GM23248 (cell line): ENCODE measurements at regions not wholly inside any gene's neighbourhood (a gene's known extent, or its start where the extent isn't known, plus 50 kb on each side); places are given as distances from the start of the nearest gene placed in this dataset.

Experiments used
- DNase-seq: peaks from one replicate; pipeline ENCODE4 v3.0.0-alpha.2; 2015
- H2AFZ ChIP-seq: fragments of 200-600 bp; sonication (generic); 2 replicates; pipeline ENCODE4 v1.6.1; 2016; ENCODE audit warnings: antibody characterized with exemption
- H3F3A ChIP-seq: fragments of 200-600 bp; sonication (generic); 2 replicates; pipeline ENCODE4 v1.6.1; 2016; ENCODE audit warnings: mild to moderate bottlenecking, antibody characterized with exemption, mixed run types; ENCODE audit not compliant: insufficient read depth
- H3K27ac ChIP-seq: fragments of 200-600 bp; sonication (generic); 2 replicates; pipeline ENCODE4 v1.5.1; 2016; ENCODE audit warnings: mild to moderate bottlenecking
- H3K27me3 ChIP-seq: fragments of 200-600 bp; sonication (generic); replicated peaks from 2 replicates; pipeline ENCODE4 v1.6.1; 2016; ENCODE audit warnings: mild to moderate bottlenecking; ENCODE audit not compliant: insufficient read depth
- H3K36me3 ChIP-seq: fragments of 200-600 bp; sonication (generic); 2 replicates; pipeline ENCODE4 v1.6.1; 2016; ENCODE audit warnings: low read depth, mild to moderate bottlenecking
- H3K4me1 ChIP-seq: fragments of 200-600 bp; sonication (generic); 2 replicates; pipeline ENCODE4 v1.6.1; 2016; ENCODE audit warnings: mild to moderate bottlenecking; ENCODE audit not compliant: insufficient read depth
- H3K4me2 ChIP-seq: fragments of 200-600 bp; sonication (generic); one replicate; pipeline ENCODE4 v1.6.1; 2016; ENCODE audit warnings: mild to moderate bottlenecking; ENCODE audit not compliant: unreplicated experiment
- H3K4me3 ChIP-seq: fragments of 200-600 bp; sonication (generic); 2 replicates; pipeline ENCODE4 v1.5.1; 2016; ENCODE audit warnings: mild to moderate bottlenecking
- H3K79me2 ChIP-seq: fragments of 200-600 bp; sonication (generic); 2 replicates; pipeline ENCODE4 v1.6.1; 2016; ENCODE audit warnings: mild to moderate bottlenecking; ENCODE audit not compliant: insufficient read depth
- H3K9ac ChIP-seq: fragments of 200-600 bp; sonication (generic); 2 replicates; pipeline ENCODE4 v1.6.1; 2016; ENCODE audit warnings: mild to moderate bottlenecking
- H3K9me2 ChIP-seq: fragments of 200-600 bp; sonication (generic); 2 replicates; pipeline ENCODE4 v1.6.1; 2016; ENCODE audit warnings: mixed run types, mild to moderate bottlenecking, moderate library complexity; ENCODE audit not compliant: insufficient read depth
- H3K9me3 ChIP-seq: fragments of 200-600 bp; sonication (generic); one replicate; pipeline ENCODE4 v1.6.1; 2017; ENCODE audit warnings: low read depth
- H4K20me1 ChIP-seq: fragments of 200-600 bp; sonication (generic); 2 replicates; pipeline ENCODE4 v1.6.0; 2016; ENCODE audit not compliant: insufficient read depth
- EZH2 ChIP-seq: fragments of 200-600 bp; sonication (generic); IDR thresholded peaks from 2 replicates; pipeline ENCODE4 v1.6.1; 2018; ENCODE audit warnings: antibody characterized with exemption, mild to moderate bottlenecking; ENCODE audit not compliant: insufficient read depth, poor library complexity, severe bottlenecking
- EZH2phosphoT487 ChIP-seq: fragments of 200-600 bp; sonication (generic); IDR thresholded peaks from 2 replicates; pipeline ENCODE4 v1.6.1; 2018; ENCODE audit warnings: antibody characterized with exemption, moderate library complexity, mild to moderate bottlenecking, low read depth; ENCODE audit not compliant: insufficient read depth
- WGBS, 2 experiments: methylation state at CpG; one replicate each; pipeline ENCODE4 v1.1.6; 2015 to 2017; ENCODE audit warnings: low lambda C conversion rate in 2 of 2, low coverage in 1 of 2; ENCODE audit errors: missing lambda C conversion rate in 2 of 2; 5-methylcytosine and 5-hydroxymethylcytosine counted together
- in situ Hi-C: fragments of 300-500 bp; cut with MboI; formaldehyde crosslinking; loops from 2 replicates; pipeline ENCODE4 v1.15.0; 2020

DNA sequence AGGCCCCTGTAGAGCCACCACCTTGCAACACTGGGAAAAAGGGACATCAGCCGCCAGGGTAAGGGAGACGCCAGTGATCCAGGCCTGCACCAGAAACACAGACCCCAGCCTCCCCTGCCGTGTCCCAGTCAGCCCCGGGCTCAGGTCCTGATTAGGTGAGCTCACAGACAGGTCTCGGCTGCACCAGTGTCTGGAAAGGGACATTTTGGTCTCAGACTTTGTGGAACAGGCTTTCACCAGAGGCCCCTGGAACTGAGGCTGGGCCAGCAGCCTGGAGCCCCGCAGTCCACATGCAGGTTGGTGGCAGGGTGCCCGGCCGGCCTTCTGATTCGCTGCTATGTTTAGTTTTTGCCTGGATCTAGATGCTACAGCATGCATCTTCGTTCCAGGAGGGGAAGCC, 369.0 kb upstream of the IRX4 start:
- 43 to 45% methylated on average over 9 to 10 of the region's 10 CpGs for WGBS, 2 experiments
- Histone ChIP-seq H2AFZ (no peak overlapping the region), H3K9me2 (no peaks in the 10 kb centered on the region), H3K4me3 (no peak overlapping the region), H3K36me3 (no peaks in the 10 kb centered on the region), H3K4me2 (no peak overlapping the region), H3F3A (no peaks in the 10 kb centered on the region), H3K9ac (no peak overlapping the region), H3K27me3 (no peaks in the 10 kb centered on the region), H3K27ac (no peak overlapping the region), H3K9me3 (no peaks in the 10 kb centered on the region), H4K20me1 (no peaks in the 10 kb centered on the region), H3K79me2 (no peaks in the 10 kb centered on the region), H3K4me1 (no peaks in the 10 kb centered on the region)
- no peak for DNase-seq
- in situ Hi-C loops: no loop called here
- TF ChIP-seq EZH2 (no peak), EZH2phosphoT487 (no peak)

GRCh38 chr5:2251298-2251697, 368.6 kb upstream of the IRX4 start:
- H3K9me3 ChIP-seq: no peaks in the 10 kb centered on the region
- H4K20me1 ChIP-seq: no peaks in the 10 kb centered on the region
- H3F3A ChIP-seq: no peaks in the 10 kb centered on the region
- H3K9me2 ChIP-seq: no peaks in the 10 kb centered on the region
- no peaks in the 10 kb centered on the region for H3K4me1 ChIP-seq
- H2AFZ ChIP-seq: no peak overlapping the region
- no peak overlapping the region for H3K9ac ChIP-seq
- in situ Hi-C loops: no loop called here
- TF ChIP-seq EZH2phosphoT487 (no peak), EZH2 (no peak)
- H3K4me3 ChIP-seq: no peak overlapping the region
- H3K27me3 ChIP-seq: no peaks in the 10 kb centered on the region
- no peaks in the 10 kb centered on the region for H3K79me2 ChIP-seq
- no peak overlapping the region for H3K27ac ChIP-seq
- no peak for DNase-seq
- WGBS, 2 experiments: 18 to 27% methylated on average over 6 to 7 of the region's 7 CpGs
- no peak overlapping the region for H3K4me2 ChIP-seq
- no peaks in the 10 kb centered on the region for H3K36me3 ChIP-seq

DNA sequence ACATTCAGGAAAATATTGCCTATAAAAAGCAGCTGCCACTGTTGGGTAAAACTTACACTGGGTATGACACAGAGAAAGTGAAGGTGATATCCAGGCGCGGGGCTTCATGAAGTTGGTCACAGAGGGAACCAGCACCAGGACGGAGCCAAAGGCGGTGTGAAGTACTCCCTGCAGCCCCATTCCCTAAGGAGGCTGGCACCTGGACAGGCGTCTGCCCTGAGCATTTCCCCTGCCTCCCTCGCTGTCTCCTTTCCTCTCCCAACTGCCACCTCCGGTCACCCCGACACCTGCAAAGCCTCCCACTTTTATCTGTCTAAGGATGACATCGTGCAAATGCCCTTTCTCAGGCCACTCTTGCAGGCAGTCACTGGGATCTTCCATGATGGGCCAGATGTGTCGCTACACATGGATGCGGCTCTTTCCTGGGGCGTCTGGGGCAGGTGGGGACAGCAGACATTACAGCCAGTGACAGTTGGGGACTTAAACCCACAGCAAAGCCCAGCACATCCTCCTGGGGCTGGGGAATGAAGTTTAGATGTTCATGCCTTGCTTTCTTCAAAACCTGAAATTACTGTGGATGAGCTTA, 367.7 kb upstream of the IRX4 start:
- Histone ChIP-seq H3K27me3 (no peaks in the 10 kb centered on the region), H3K36me3 (no peaks in the 10 kb centered on the region), H3K9me2 (no peaks in the 10 kb centered on the region), H3K9ac (no peak overlapping the region), H2AFZ (no peak overlapping the region), H3K4me3 (no peak overlapping the region), H3K9me3 (no peaks in the 10 kb centered on the region), H3K79me2 (no peaks in the 10 kb centered on the region), H3K4me1 (no peaks in the 10 kb centered on the region), H3K27ac (no peak overlapping the region), H4K20me1 (no peaks in the 10 kb centered on the region), H3K4me2 (no peak overlapping the region), H3F3A (no peaks in the 10 kb centered on the region)
- in situ Hi-C loops: no loop called here
- TF ChIP-seq EZH2 (no peak), EZH2phosphoT487 (no peak)
- DNase-seq: no peak
- 55 to 56% methylated on average over 12 of the region's 12 CpGs for WGBS, 2 experiments

DNA sequence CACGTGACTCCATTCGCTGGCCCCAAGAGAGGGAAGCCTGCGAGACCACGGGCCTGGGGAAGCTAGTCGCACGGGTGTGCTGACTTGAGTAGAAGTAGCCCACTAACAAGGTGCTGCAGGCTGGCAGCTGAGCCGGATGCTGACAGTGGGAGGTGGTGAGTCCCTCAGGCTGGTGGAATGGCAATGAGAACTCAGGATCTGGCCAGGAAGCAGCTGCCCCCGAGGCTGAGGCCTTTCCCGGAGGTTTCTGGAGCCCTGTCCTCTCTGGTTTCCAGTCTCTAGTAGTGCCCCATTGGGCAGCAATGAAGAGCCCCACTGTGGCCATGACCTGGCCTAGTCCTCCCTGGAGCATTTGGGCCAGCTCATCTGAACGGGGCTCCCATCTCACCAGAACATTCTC, 366.7 kb upstream of the IRX4 start:
- WGBS, 2 experiments: 38 to 43% methylated on average over 10 of the region's 10 CpGs
- no peaks in the 10 kb centered on the region for H3K9me3 ChIP-seq
- no peak overlapping the region for H3K4me2 ChIP-seq
- no peaks in the 10 kb centered on the region for H3K79me2 ChIP-seq
- H3K27me3 ChIP-seq: no peaks in the 10 kb centered on the region
- DNase-seq: no peak
- no peaks in the 10 kb centered on the region for H3K9me2 ChIP-seq
- H3K27ac ChIP-seq: no peak overlapping the region
- no peaks in the 10 kb centered on the region for H3K4me1 ChIP-seq
- H2AFZ ChIP-seq: no peak overlapping the region
- in situ Hi-C loops: no loop called here
- H3F3A ChIP-seq: no peaks in the 10 kb centered on the region
- H3K9ac ChIP-seq: no peak overlapping the region
- H3K36me3 ChIP-seq: no peaks in the 10 kb centered on the region
- TF ChIP-seq EZH2 (no peak), EZH2phosphoT487 (no peak)
- no peak overlapping the region for H3K4me3 ChIP-seq
- no peaks in the 10 kb centered on the region for H4K20me1 ChIP-seq

DNA sequence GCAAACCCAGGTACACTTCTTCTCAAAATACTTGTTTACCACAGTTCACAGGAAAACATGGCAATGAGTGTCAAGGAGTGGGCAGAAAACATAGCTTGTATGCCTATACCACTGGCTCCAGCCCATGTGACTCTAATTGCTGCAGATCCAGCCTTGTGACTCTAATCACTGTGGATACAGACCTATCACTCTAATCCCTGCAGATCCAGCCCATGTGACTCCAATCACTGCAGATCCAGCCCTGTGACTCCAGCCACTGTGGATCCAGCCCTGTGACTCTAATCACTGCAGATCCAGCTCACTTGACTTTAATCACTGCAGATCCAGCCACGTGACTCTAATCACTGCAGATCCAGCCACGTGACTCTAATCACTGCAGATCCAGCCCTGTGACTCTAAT, 366.3 kb upstream of the IRX4 start:
- Histone ChIP-seq H3K36me3 (no peaks in the 10 kb centered on the region), H3K27me3 (no peaks in the 10 kb centered on the region), H3K4me3 (no peak overlapping the region), H3K4me2 (no peak overlapping the region), H4K20me1 (no peaks in the 10 kb centered on the region), H3K79me2 (no peaks in the 10 kb centered on the region), H3K9me3 (no peaks in the 10 kb centered on the region), H3K9me2 (no peaks in the 10 kb centered on the region), H2AFZ (no peak overlapping the region), H3K9ac (no peak overlapping the region), H3K27ac (no peak overlapping the region), H3F3A (no peaks in the 10 kb centered on the region), H3K4me1 (no peaks in the 10 kb centered on the region)
- WGBS, 2 experiments: 4 to 6% methylated on average over 2 of the region's 2 CpGs
- in situ Hi-C loops: no loop called here
- no peak for DNase-seq
- no peak for TF ChIP-seq EZH2
- TF ChIP-seq EZH2phosphoT487: no peak
